Karpas-422 (cell line): ENCODE measurements at regions not wholly inside any gene's neighbourhood (a gene's known extent, or its start where the extent isn't known, plus 50 kb on each side); places are given as distances from the start of the nearest gene placed in this dataset.

Experiments
- DNase-seq: peaks from one replicate; pipeline ENCODE4 v3.0.0-alpha.2; 2015
- H2AFZ ChIP-seq: fragments of 200-600 bp; sonication (generic); 2 replicates; pipeline ENCODE4 v1.6.1; 2014; ENCODE audit warnings: antibody characterized with exemption, low read length, mixed read lengths
- H3K27ac ChIP-seq: fragments of 200-600 bp; sonication (generic); 2 replicates; pipeline ENCODE4 v1.5.1; 2014; ENCODE audit warnings: mild to moderate bottlenecking, low read length, moderate library complexity
- H3K27me3 ChIP-seq: fragments of 200-600 bp; sonication (generic); 2 replicates; pipeline ENCODE4 v1.6.1; 2014; ENCODE audit warnings: low read length, mixed read lengths
- H3K36me3 ChIP-seq: fragments of 200-600 bp; sonication (generic); 2 replicates; pipeline ENCODE4 v1.6.1; 2014; ENCODE audit warnings: low read length, mixed read lengths; ENCODE audit not compliant: insufficient read depth
- H3K4me1 ChIP-seq: fragments of 200-600 bp; sonication (generic); 2 replicates; pipeline ENCODE4 v1.6.1; 2014; ENCODE audit warnings: mild to moderate bottlenecking, low read length, mixed read lengths
- H3K4me2 ChIP-seq: fragments of 200-600 bp; sonication (generic); 2 replicates; pipeline ENCODE4 v1.6.1; 2014; ENCODE audit warnings: low read length, low read depth, mild to moderate bottlenecking; ENCODE audit not compliant: poor library complexity, severe bottlenecking
- H3K4me3 ChIP-seq: fragments of 200-600 bp; sonication (generic); 2 replicates; pipeline ENCODE4 v1.5.1; 2014; ENCODE audit warnings: mild to moderate bottlenecking, antibody characterized with exemption, low read length, mixed read lengths
- H3K79me2 ChIP-seq: fragments of 200-600 bp; sonication (generic); 2 replicates; pipeline ENCODE4 v1.6.1; 2014; ENCODE audit warnings: mild to moderate bottlenecking, low read length, mixed read lengths
- H3K9ac ChIP-seq: fragments of 200-600 bp; sonication (generic); 2 replicates; pipeline ENCODE4 v1.6.0; 2014; ENCODE audit warnings: low read length
- H3K9me2 ChIP-seq: fragments of 200-600 bp; sonication (generic), shearing (Covaris generic); replicated peaks from 2 replicates; pipeline ENCODE4 v1.6.0; 2014; ENCODE audit warnings: mild to moderate bottlenecking, low read length, moderate library complexity; ENCODE audit not compliant: insufficient read depth
- H3K9me3 ChIP-seq: fragments of 300-700, 200-600 bp; sonication (generic); 2 replicates; pipeline ENCODE4 v1.6.1; 2014; ENCODE audit warnings: low read length, mixed read lengths
- H4K20me1 ChIP-seq: fragments of 200-600 bp; sonication (generic); 2 replicates; pipeline ENCODE4 v1.6.1; 2014; ENCODE audit warnings: mild to moderate bottlenecking, antibody characterized with exemption, low read length, low read depth; ENCODE audit not compliant: insufficient read depth

DNA sequence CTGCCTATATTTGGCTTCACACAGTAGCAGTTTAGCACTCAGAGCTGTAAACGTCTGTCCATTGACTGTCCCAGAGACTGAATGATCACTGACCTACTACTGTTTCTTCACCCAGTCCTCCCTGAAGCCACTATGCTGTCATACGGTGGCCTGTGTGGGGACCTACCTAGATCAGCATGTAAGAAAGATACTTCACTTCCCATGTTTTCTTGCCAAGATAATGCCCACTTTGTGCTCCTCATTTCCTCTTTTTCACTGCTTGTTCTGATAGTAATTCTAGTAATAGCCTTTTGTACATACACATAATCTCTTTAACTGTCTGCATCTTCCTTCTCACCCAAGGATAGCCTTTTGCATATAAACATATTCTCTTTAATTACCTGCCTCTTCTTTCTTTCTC, 109.9 kb upstream of the TIAM2 start:
- H3K4me2 ChIP-seq, result no peak overlapping the region
- peaks cover 74% of the 10 kb centered on the region for H3K79me2 ChIP-seq
- no peaks in the 10 kb centered on the region; the same call in 1 of the 2 replicates for H3K36me3 ChIP-seq
- H3K4me3 ChIP-seq, result no peak overlapping the region
- no peaks in the 10 kb centered on the region for H3K9me3 ChIP-seq
- no peaks in the 10 kb centered on the region for H3K9me2 ChIP-seq
- H4K20me1 ChIP-seq, result no peaks in the 10 kb centered on the region
- H3K27ac ChIP-seq, result no peak overlapping the region
- H3K9ac ChIP-seq, result no peak overlapping the region
- no peak for DNase-seq
- H3K27me3 ChIP-seq, result no peaks in the 10 kb centered on the region
- no peak overlapping the region for H2AFZ ChIP-seq
- H3K4me1 ChIP-seq, result no peaks in the 10 kb centered on the region

GRCh38 chr6:154886016-154886415, 109.1 kb upstream of the TIAM2 start:
- Histone ChIP-seq H3K79me2 (peaks cover 74% of the 10 kb centered on the region), H3K9me2 (no peaks in the 10 kb centered on the region), H3K9me3 (no peaks in the 10 kb centered on the region), H4K20me1 (no peaks in the 10 kb centered on the region), H3K9ac (no peak overlapping the region), H3K4me1 (no peaks in the 10 kb centered on the region), H3K4me2 (no peak overlapping the region), H3K27me3 (no peaks in the 10 kb centered on the region), H3K4me3 (no peak overlapping the region), H3K36me3 (no peaks in the 10 kb centered on the region; the same call in 1 of the 2 replicates), H3K27ac (no peak overlapping the region), H2AFZ (no peak overlapping the region)
- DNase-seq, result no peak

DNA sequence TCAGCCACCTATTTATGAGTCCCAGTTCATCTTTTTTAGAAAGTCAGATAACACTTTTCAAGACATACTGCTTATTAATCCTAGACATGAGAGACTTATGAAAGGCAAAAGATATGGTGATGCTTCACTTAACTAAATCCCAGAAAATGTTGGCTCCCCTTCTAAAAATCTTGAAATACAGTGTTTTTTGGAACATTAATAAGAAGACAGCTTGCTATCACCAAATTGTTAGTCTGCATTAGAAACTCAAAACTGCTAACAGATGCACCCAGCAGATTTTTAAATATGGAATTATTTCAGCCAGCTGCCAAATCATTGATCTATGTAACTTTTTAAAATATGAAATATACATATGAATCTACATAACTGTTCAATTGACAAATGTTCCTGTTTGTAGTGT, 108.6 kb upstream of the TIAM2 start:
- H3K4me3 ChIP-seq, result no peak overlapping the region
- peaks cover 76% of the 10 kb centered on the region for H3K79me2 ChIP-seq
- H3K27ac ChIP-seq, result no peak overlapping the region
- H4K20me1 ChIP-seq, result no peaks in the 10 kb centered on the region
- no peak overlapping the region for H3K4me2 ChIP-seq
- H3K27me3 ChIP-seq, result no peaks in the 10 kb centered on the region
- H3K36me3 ChIP-seq, result no peaks in the 10 kb centered on the region; the same call in 1 of the 2 replicates
- no peaks in the 10 kb centered on the region for H3K9me2 ChIP-seq
- H3K4me1 ChIP-seq, result no peaks in the 10 kb centered on the region
- no peak overlapping the region for H3K9ac ChIP-seq
- no peak overlapping the region for H2AFZ ChIP-seq
- DNase-seq, result no peak
- H3K9me3 ChIP-seq, result no peaks in the 10 kb centered on the region

DNA sequence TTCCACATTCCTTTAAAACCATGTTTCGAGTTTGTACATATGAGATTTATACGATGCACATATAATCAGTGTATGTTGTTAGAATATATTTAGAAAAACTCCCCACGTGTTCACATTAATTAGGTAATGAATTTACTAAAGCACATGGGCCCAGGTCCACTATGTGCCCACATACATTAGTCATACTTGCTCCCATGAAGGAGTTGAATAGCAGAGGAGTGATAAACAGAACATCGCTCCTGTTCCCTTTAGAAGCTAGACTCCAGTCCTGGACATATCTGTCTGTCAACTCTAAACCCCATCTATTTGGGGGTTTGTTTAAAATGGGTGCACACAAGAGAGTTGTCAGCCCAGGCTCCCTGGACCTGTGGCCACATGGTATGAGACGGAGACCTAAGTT, 108.1 kb upstream of the TIAM2 start:
- no peak for DNase-seq
- H3K4me1 ChIP-seq, result no peaks in the 10 kb centered on the region
- H3K27me3 ChIP-seq, result no peaks in the 10 kb centered on the region
- H3K36me3 ChIP-seq, result no peaks in the 10 kb centered on the region; the same call in 1 of the 2 replicates
- H2AFZ ChIP-seq, result no peak overlapping the region
- no peak overlapping the region for H3K4me3 ChIP-seq
- H4K20me1 ChIP-seq, result no peaks in the 10 kb centered on the region
- no peak overlapping the region for H3K9ac ChIP-seq
- H3K79me2 ChIP-seq, result peaks cover 78% of the 10 kb centered on the region
- no peak overlapping the region for H3K4me2 ChIP-seq
- H3K9me2 ChIP-seq, result no peaks in the 10 kb centered on the region
- no peak overlapping the region for H3K27ac ChIP-seq
- H3K9me3 ChIP-seq, result no peaks in the 10 kb centered on the region

DNA sequence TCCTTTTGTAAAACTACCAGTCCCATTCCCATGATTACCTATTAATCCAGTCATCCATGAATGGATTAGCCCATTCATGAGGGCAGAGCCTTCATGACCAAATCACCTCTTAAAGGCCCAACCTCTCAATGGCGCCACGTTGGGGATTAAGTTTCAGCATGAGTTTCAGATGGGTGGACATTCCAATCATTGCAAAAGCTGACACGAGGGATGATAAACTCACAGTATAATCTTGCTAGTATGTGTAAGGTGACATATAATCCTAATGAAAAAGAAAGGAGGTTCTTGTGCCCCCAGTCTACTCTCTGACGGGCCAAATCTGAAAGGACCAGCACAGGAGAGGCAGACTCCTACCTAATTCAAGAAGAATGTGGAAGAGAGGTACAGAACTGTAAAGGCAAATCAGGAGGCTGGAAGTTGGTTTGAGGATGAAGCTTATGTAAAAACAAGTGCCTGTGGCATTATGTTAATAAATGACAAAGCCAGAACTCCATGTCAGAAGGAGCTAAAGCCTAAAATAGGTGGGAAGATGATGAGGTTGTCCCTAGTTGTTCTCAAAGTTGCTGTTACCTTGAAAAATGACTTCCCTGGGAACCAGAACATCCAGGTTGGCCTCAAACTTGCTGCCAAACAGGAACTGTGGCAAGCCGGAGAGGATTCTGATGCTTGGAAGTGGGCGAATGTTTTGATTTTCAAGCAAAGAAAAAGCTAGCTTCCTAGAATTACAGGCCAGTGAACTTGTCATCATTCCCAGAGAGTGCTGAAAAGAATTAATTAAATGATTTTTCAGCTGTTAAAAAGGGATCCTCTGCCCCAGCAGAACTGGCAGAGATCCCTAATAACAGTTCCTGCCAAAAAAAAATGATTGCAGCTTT, 106.5 kb upstream of the TIAM2 start:
- Histone ChIP-seq H3K4me3 (no peak overlapping the region), H3K9ac (no peak overlapping the region), H3K79me2 (peaks cover 82% of the 10 kb centered on the region), H3K4me1 (no peaks in the 10 kb centered on the region), H3K9me2 (no peaks in the 10 kb centered on the region), H3K27ac (no peak overlapping the region), H3K4me2 (no peak overlapping the region), H3K36me3 (no peaks in the 10 kb centered on the region), H4K20me1 (no peaks in the 10 kb centered on the region), H2AFZ (no peak overlapping the region), H3K27me3 (no peaks in the 10 kb centered on the region), H3K9me3 (no peaks in the 10 kb centered on the region)
- DNase-seq, result no peak

DNA sequence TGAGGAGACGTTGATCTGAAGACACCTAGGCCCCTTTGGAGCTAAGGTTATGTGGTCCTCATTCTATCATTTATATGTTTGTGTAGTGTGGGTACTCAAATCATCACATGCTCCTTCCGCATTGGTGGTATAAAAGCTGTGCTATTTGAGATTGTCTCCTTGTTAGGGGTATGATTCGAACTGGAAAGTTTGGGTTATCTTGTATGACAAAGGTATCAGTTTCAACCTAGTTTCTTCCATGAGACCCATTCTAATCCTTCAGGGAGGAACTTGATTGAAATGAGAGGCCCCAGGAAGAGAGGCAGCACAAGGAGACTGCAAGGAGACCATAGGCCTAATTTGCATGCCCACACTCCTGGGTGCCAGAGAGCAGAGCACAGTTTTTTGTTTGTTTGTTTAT, 104.2 kb upstream of the TIAM2 start:
- no peaks in the 10 kb centered on the region for H4K20me1 ChIP-seq
- no peak overlapping the region for H2AFZ ChIP-seq
- H3K9ac ChIP-seq, result no peak overlapping the region
- no peak overlapping the region for H3K4me3 ChIP-seq
- no peak overlapping the region for H3K27ac ChIP-seq
- no peaks in the 10 kb centered on the region for H3K36me3 ChIP-seq
- H3K27me3 ChIP-seq, result no peaks in the 10 kb centered on the region
- no peak overlapping the region for H3K4me2 ChIP-seq
- H3K9me3 ChIP-seq, result no peaks in the 10 kb centered on the region
- H3K79me2 ChIP-seq, result peaks cover 70% of the 10 kb centered on the region
- H3K4me1 ChIP-seq, result no peaks in the 10 kb centered on the region
- H3K9me2 ChIP-seq, result no peaks in the 10 kb centered on the region
- DNase-seq, result no peak

GRCh38 chr6:154891901-154892300, 103.2 kb upstream of the TIAM2 start:
- no peak overlapping the region for H3K9ac ChIP-seq
- no peak overlapping the region for H3K27ac ChIP-seq
- no peaks in the 10 kb centered on the region for H3K27me3 ChIP-seq
- no peak overlapping the region for H2AFZ ChIP-seq
- no peak overlapping the region for H3K4me2 ChIP-seq
- no peaks in the 10 kb centered on the region for H3K4me1 ChIP-seq
- DNase-seq, result no peak
- H3K9me2 ChIP-seq, result no peaks in the 10 kb centered on the region
- no peaks in the 10 kb centered on the region for H3K36me3 ChIP-seq
- peaks cover 60% of the 10 kb centered on the region for H3K79me2 ChIP-seq
- H3K9me3 ChIP-seq, result no peaks in the 10 kb centered on the region
- H4K20me1 ChIP-seq, result no peaks in the 10 kb centered on the region
- H3K4me3 ChIP-seq, result no peak overlapping the region

- Histone ChIP-seq H3K4me3 (no peak overlapping the region), H3K9me2 (no peaks in the 10 kb centered on the region), H3K4me2 (no peak overlapping the region), H3K4me1 (no peaks in the 10 kb centered on the region), H3K9ac (no peak overlapping the region), H3K36me3 (no peaks in the 10 kb centered on the region), H3K27ac (no peak overlapping the region), H4K20me1 (no peaks in the 10 kb centered on the region), H3K79me2 (peaks cover 42% of the 10 kb centered on the region; the same call in 1 of the 2 replicates), H2AFZ (no peak overlapping the region), H3K27me3 (no peaks in the 10 kb centered on the region), H3K9me3 (no peaks in the 10 kb centered on the region)
- DNase-seq, result no peak
Measured at GRCh38 chr6:154893917-154894316, 101.2 kb upstream of the TIAM2 start.
